ENCODE measurements at regions not wholly inside any gene's neighbourhood (a gene's known extent, or its start where the extent isn't known, plus 50 kb on each side); places are given as distances from the start of the nearest gene placed in this dataset.

DNA sequence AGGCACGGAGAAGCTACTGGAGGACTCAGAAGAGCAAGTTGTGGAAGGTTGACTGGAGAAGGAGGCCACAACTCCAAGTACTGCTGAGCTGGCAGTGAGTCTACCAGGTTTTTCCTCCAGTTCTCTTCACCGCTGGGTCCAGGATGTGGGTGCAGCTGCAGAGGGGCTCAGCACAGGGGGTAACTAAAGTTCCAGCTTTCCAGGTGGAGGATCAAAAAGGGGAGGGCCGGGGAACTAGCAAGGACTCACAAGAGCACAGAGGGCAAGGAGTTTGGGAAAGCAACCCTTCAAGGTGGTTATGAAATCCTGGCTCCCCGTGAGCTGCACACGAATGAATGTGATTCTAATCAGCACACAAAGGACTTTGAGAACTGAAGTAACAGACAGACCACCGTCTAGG is 194.2 kb upstream of the GMDS start:
- peaks cover 0 to 1% (median 0%) of the 10 kb centered on the region in 4 donors for H3K36me3 ChIP-seq (ENCODE audit: control insufficient read depth in 4 of 4, insufficient read depth in 4 of 4, low read length in 4 of 4)
- no peak overlapping the region for H3K27ac ChIP-seq (ENCODE audit: low read depth in 1 of 2, low read length in 1 of 2)
- H3K9me3 ChIP-seq (ENCODE audit: control insufficient read depth in 4 of 4, insufficient read depth in 3 of 4, low read length in 3 of 4): no peaks in the 10 kb centered on the region
- 90 to 91% methylated on average over 6 of the region's 6 CpGs for WGBS, 2 donors
- no peak overlapping the region for H3K4me3 ChIP-seq
- ATAC-seq (ENCODE audit: insufficient read depth, low FRiP score) (no peak), DNase-seq (no peak)
- TF ChIP-seq, protein P1, sequence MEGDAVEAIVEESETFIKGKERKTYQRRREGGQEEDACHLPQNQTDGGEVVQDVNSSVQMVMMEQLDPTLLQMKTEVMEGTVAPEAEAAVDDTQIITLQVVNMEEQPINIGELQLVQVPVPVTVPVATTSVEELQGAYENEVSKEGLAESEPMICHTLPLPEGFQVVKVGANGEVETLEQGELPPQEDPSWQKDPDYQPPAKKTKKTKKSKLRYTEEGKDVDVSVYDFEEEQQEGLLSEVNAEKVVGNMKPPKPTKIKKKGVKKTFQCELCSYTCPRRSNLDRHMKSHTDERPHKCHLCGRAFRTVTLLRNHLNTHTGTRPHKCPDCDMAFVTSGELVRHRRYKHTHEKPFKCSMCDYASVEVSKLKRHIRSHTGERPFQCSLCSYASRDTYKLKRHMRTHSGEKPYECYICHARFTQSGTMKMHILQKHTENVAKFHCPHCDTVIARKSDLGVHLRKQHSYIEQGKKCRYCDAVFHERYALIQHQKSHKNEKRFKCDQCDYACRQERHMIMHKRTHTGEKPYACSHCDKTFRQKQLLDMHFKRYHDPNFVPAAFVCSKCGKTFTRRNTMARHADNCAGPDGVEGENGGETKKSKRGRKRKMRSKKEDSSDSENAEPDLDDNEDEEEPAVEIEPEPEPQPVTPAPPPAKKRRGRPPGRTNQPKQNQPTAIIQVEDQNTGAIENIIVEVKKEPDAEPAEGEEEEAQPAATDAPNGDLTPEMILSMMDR (IDR thresholded peaks at IDR 0.05; ENCODE audit: control extremely low read depth, extremely low read depth): no peak
- H3K9ac ChIP-seq (ENCODE audit: insufficient read depth in 1 of 2, low read length in 2 of 2): no peak overlapping the region
- no peaks in the 10 kb centered on the region for H3K27me3 ChIP-seq (ENCODE audit: control insufficient read depth in 3 of 3, insufficient read depth in 3 of 3, low read length in 2 of 3)
- peaks cover 0 to 4% (median 0%) of the 10 kb centered on the region in 5 donors for H3K4me1 ChIP-seq (ENCODE audit: control insufficient read depth in 5 of 5, insufficient read depth in 5 of 5, low read length in 5 of 5)

GRCh38 chr6:2439082-2439481 is 193.7 kb upstream of the GMDS start:
- Histone ChIP-seq H3K4me3 (no peak overlapping the region), H3K27ac (ENCODE audit: low read depth in 1 of 2, low read length in 1 of 2) (no peak overlapping the region), H3K27me3 (ENCODE audit: control insufficient read depth in 3 of 3, insufficient read depth in 3 of 3, low read length in 2 of 3) (no peaks in the 10 kb centered on the region), H3K36me3 (ENCODE audit: control insufficient read depth in 4 of 4, insufficient read depth in 4 of 4, low read length in 4 of 4) (peaks cover 0 to 1% (median 0%) of the 10 kb centered on the region in 4 donors), H3K9me3 (ENCODE audit: control insufficient read depth in 4 of 4, insufficient read depth in 3 of 4, low read length in 3 of 4) (no peaks in the 10 kb centered on the region), H3K9ac (ENCODE audit: insufficient read depth in 1 of 2, low read length in 2 of 2) (no peak overlapping the region), H3K4me1 (ENCODE audit: control insufficient read depth in 5 of 5, insufficient read depth in 5 of 5, low read length in 5 of 5) (peaks cover 0 to 4% (median 0%) of the 10 kb centered on the region in 5 donors)
- ATAC-seq (ENCODE audit: insufficient read depth, low FRiP score) (no peak), DNase-seq (no peak)
- 86 to 95% methylated on average over 2 of the region's 2 CpGs for WGBS, 2 donors
- TF ChIP-seq, protein P1 (IDR thresholded peaks at IDR 0.05; ENCODE audit: control extremely low read depth, extremely low read depth): no peak

GRCh38 chr6:2436410-2437154 is 191.2 kb upstream of the GMDS start:
- 94% methylated on average over 23 of the region's 23 CpGs for WGBS, 2 donors
- no peak overlapping the region for H3K9ac ChIP-seq (ENCODE audit: insufficient read depth in 1 of 2, low read length in 2 of 2)
- H3K4me3 ChIP-seq: no peak overlapping the region
- no peaks in the 10 kb centered on the region for H3K27me3 ChIP-seq (ENCODE audit: control insufficient read depth in 3 of 3, insufficient read depth in 3 of 3, low read length in 2 of 3)
- peaks cover 0 to 1% (median 0%) of the 10 kb centered on the region in 4 donors for H3K36me3 ChIP-seq (ENCODE audit: control insufficient read depth in 4 of 4, insufficient read depth in 4 of 4, low read length in 4 of 4)
- H3K9me3 ChIP-seq (ENCODE audit: control insufficient read depth in 4 of 4, insufficient read depth in 3 of 4, low read length in 3 of 4): no peaks in the 10 kb centered on the region
- ATAC-seq (ENCODE audit: insufficient read depth, low FRiP score): no peak
- no peaks in the 10 kb centered on the region for H3K4me1 ChIP-seq (ENCODE audit: control insufficient read depth in 5 of 5, insufficient read depth in 5 of 5, low read length in 5 of 5)
- no peak overlapping the region for H3K27ac ChIP-seq (ENCODE audit: low read depth in 1 of 2, low read length in 1 of 2)
- DNase-seq: no peak
- TF ChIP-seq, protein P1 (IDR thresholded peaks at IDR 0.05; ENCODE audit: control extremely low read depth, extremely low read depth): no peak

All from lung (tissue), 11 donors.